Panc1 (cell line): ENCODE measurements at regions not wholly inside any gene's neighbourhood (a gene's known extent, or its start where the extent isn't known, plus 50 kb on each side); places are given as distances from the start of the nearest gene placed in this dataset.

Experiments used
- ATAC-seq: fragments of 200-7000 bp; cut with Tn5 transposase; 2 replicates; pipeline ENCODE4 v1.9.1; 2020; ENCODE audit warnings: mild to moderate bottlenecking, moderate library complexity
- BruUV-seq: library from RNA; stranded (reverse); fragments of 400-500 nt; replicated peaks from 2 replicates; lab custom pipeline; 2021; lab: Mats Ljungman, UMichigan
- CTCF ChIA-PET: fragments of 300-600 bp; sonication (Branson Sonifier 250); formaldehyde crosslinking; loops from one replicate; lab custom pipeline; 2022; ENCODE audit warnings: antibody characterized with exemption; lab: Charles Lee
- POLR2A ChIA-PET: fragments of 300-600 bp; sonication (Branson Sonifier 250); formaldehyde crosslinking; loops from one replicate; lab custom pipeline; 2022; ENCODE audit warnings: antibody characterized with exemption; lab: Charles Lee
- DNase-seq: peaks from one replicate; pipeline ENCODE4 v3.0.0-alpha.2; 2010; ENCODE audit warnings: low read depth, low spot score
- H3K27ac ChIP-seq: 2 replicates; pipeline ENCODE4 v1.5.1; 2011; ENCODE audit warnings: mild to moderate bottlenecking, low read length, inconsistent platforms
- H3K27me3 ChIP-seq: fragments of 200-500 bp; sonication (Bioruptor generic); 2 replicates; pipeline ENCODE4 v1.6.0; 2014; ENCODE audit warnings: low read length, inconsistent platforms; ENCODE audit not compliant: control insufficient read depth, insufficient read depth
- H3K36me3 ChIP-seq: fragments of 200-500 bp; sonication (Bioruptor generic); 2 replicates; pipeline ENCODE4 v1.5.1; 2014; ENCODE audit warnings: inconsistent platforms, mild to moderate bottlenecking, low read length, moderate library complexity; ENCODE audit not compliant: control insufficient read depth, insufficient read depth
- H3K4me1 ChIP-seq: 2 replicates; pipeline ENCODE4 v1.5.1; 2011; ENCODE audit warnings: inconsistent platforms, mild to moderate bottlenecking, low read length, moderate library complexity; ENCODE audit not compliant: control insufficient read depth, insufficient read depth
- H3K4me3 ChIP-seq, 2 experiments: 2 replicates each; pipeline ENCODE4 v1.5.1; 2011 to 2012; ENCODE audit warnings: low read depth in 2 of 2, low read length in 2 of 2, mild to moderate bottlenecking in 2 of 2, inconsistent platforms in 1 of 2, moderate library complexity in 1 of 2
- H3K9me3 ChIP-seq: fragments of 200-500 bp; sonication (Bioruptor generic); 2 replicates; pipeline ENCODE4 v1.5.1; 2014; ENCODE audit warnings: low read depth, mild to moderate bottlenecking, inconsistent platforms, low read length, moderate library complexity; ENCODE audit not compliant: control insufficient read depth, insufficient read depth
- POLR2AphosphoS5 ChIP-seq: IDR thresholded peaks from 2 replicates; pipeline ENCODE4 v1.6.1; 2012; ENCODE audit warnings: mild to moderate bottlenecking, low read depth, low read length, moderate library complexity
- REST ChIP-seq, 2 experiments: IDR thresholded peaks; 2 replicates each; pipeline ENCODE4 v1.6.1; 2011 to 2012; ENCODE audit warnings: low read depth in 2 of 2, control low read depth in 1 of 2, low read length in 1 of 2, mild to moderate bottlenecking in 1 of 2, moderate library complexity in 1 of 2; ENCODE audit not compliant: insufficient read depth in 1 of 2
- SIN3A ChIP-seq: IDR thresholded peaks from 2 replicates; pipeline ENCODE4 v1.6.1; 2012; ENCODE audit warnings: low read depth, mild to moderate bottlenecking, low read length, moderate library complexity, borderline replicate concordance; ENCODE audit not compliant: insufficient read depth
- TCF7L2 ChIP-seq: IDR thresholded peaks from 2 replicates; pipeline ENCODE4 v1.6.1; 2011; ENCODE audit warnings: mild to moderate bottlenecking, low read depth, low read length, inconsistent platforms
- in situ Hi-C: cut with HindIII; loops from 2 replicates; pipeline ENCODE4 v1.10.0; 2016; ENCODE audit warnings: low sequenced_read_pairs, low pct_unique_long_range_greater_than_20kb
- intact Hi-C: fragments of 100-400 bp; cut with micrococcal nuclease; formaldehyde crosslinking; loops from one replicate; pipeline ENCODE4 v1.10.0; 2022; ENCODE audit not compliant: unreplicated experiment
- TF ChIP-seq, protein P1 (sequence below): fragments of 450-650 bp; IDR thresholded peaks from 2 replicates; pipeline ENCODE4 v1.5.1; 2017; ENCODE audit warnings: mild to moderate bottlenecking

DNA sequence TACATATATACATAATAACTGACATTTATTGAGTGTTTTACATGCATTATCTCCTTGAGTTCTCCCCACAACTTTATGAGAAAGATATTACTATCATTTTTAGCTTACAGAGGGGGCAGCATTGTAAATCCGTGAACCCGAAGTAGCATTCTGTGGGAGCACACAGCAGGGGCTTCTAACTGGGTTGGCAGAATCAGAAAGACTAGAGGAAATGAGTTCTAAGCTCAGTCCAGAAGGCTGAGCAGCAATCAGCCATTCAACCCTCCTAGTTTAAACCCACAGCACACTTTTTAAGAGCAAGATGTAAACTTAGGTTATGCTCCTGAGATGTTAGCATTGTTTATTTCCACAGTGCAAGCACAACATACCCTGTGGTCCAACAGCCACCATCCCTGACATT lies 177.2 kb downstream of the TMEM38B start:
- intact Hi-C loops (no loop called here), in situ Hi-C loops (no loop called here)
- DNase-seq (no peak), ATAC-seq (no peak)
- no peak overlapping the region for H3K4me3 ChIP-seq
- BruUV-seq: no TSS peak
- no peaks in the 10 kb centered on the region for H3K4me1 ChIP-seq
- H3K9me3 ChIP-seq: no peaks in the 10 kb centered on the region
- no peaks in the 10 kb centered on the region for H3K36me3 ChIP-seq
- no peaks in the 10 kb centered on the region for H3K27me3 ChIP-seq
- no peak for TF ChIP-seq SIN3A
- TF ChIP-seq REST (IDR thresholded peaks at IDR 0.05; ENCODE audit: insufficient read depth in 1 of 2, low read depth in 2 of 2, low read length in 1 of 2): no peak
- TF ChIP-seq, protein P1, sequence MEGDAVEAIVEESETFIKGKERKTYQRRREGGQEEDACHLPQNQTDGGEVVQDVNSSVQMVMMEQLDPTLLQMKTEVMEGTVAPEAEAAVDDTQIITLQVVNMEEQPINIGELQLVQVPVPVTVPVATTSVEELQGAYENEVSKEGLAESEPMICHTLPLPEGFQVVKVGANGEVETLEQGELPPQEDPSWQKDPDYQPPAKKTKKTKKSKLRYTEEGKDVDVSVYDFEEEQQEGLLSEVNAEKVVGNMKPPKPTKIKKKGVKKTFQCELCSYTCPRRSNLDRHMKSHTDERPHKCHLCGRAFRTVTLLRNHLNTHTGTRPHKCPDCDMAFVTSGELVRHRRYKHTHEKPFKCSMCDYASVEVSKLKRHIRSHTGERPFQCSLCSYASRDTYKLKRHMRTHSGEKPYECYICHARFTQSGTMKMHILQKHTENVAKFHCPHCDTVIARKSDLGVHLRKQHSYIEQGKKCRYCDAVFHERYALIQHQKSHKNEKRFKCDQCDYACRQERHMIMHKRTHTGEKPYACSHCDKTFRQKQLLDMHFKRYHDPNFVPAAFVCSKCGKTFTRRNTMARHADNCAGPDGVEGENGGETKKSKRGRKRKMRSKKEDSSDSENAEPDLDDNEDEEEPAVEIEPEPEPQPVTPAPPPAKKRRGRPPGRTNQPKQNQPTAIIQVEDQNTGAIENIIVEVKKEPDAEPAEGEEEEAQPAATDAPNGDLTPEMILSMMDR: no peak
- TF ChIP-seq TCF7L2: no peak
- TF ChIP-seq POLR2AphosphoS5: no peak
- ChIA-PET CTCF (interaction anchor here (0.9 kb wide), 1 partner anchor 10 kb away, joined by 3 read pairs; no protein-coding TSS in a partner anchor), POLR2A (no interaction called here)
- no peak overlapping the region for H3K27ac ChIP-seq

DNA sequence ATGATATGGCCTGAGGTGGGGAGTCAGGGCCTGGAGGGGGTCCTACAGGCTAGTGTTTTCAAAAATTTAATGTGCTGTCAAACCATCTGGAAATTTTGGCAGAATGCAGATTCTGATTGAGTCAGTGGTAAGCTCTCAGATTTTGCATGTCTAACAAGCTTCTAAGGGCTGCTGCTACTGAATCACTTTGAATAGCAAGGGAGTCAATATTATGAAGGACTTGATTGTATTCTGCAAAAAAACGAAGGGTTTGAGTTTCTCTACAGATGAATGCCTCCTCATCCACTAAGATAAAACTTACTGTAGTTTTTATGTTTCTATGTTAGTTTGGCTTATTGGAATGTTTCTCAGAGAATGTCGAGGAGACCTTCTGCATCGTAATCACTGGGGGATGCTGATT lies 179.5 kb downstream of the TMEM38B start:
- no peak for TF ChIP-seq SIN3A
- TF ChIP-seq, protein P1: no peak
- ATAC-seq (no peak), DNase-seq (no peak)
- POLR2A ChIA-PET: no interaction called here
- no peak overlapping the region for H3K4me3 ChIP-seq
- H3K4me1 ChIP-seq: no peaks in the 10 kb centered on the region
- CTCF ChIA-PET: no interaction called here
- in situ Hi-C loops: no loop called here
- H3K36me3 ChIP-seq: no peaks in the 10 kb centered on the region
- no peaks in the 10 kb centered on the region for H3K27me3 ChIP-seq
- H3K27ac ChIP-seq: no peak overlapping the region
- H3K9me3 ChIP-seq: no peaks in the 10 kb centered on the region
- no TSS peak for BruUV-seq
- intact Hi-C loops: no loop called here
